ENCODE measurements at regions not wholly inside any gene's neighbourhood (a gene's known extent, or its start where the extent isn't known, plus 50 kb on each side); places are given as distances from the start of the nearest gene placed in this dataset.

- H3K27me3 ChIP-seq (ENCODE audit: insufficient read depth, low read length) = no peaks in the 10 kb centered on the region
- H4K20me1 ChIP-seq (ENCODE audit: control insufficient read depth, insufficient read depth, insufficient read length) = no peaks in the 10 kb centered on the region
- H3K23me2 ChIP-seq (ENCODE audit: insufficient read length, low read depth, low read length, poor library complexity, severe bottlenecking) = no peaks in the 10 kb centered on the region
- no peak overlapping the region for H4K91ac ChIP-seq (ENCODE audit: insufficient read length, low read depth, low read length)
- Mint-ChIP-seq H3K4me1 (no peaks in the 10 kb centered on the region), H3K9me3 (no peaks in the 10 kb centered on the region), H3K36me3 (ENCODE audit: insufficient read depth in 1 of 3, low read depth in 3 of 3) (no peaks in the 10 kb centered on the region), H3K4me3 (no peak overlapping the region), H3K27ac (no peak overlapping the region), H3K27me3 (ENCODE audit: low read depth) (no peaks in the 10 kb centered on the region)
- H2AK5ac ChIP-seq (ENCODE audit: insufficient read length, low read length) = no peak overlapping the region
- H3K4me2 ChIP-seq (ENCODE audit: insufficient read depth, insufficient read length, low read length) = no peak overlapping the region
- H3T11ph ChIP-seq (ENCODE audit: low read length) = no peak overlapping the region
- H4K8ac ChIP-seq (replicated peaks; ENCODE audit: insufficient read length, low read depth, low read length) = no peak overlapping the region
- no peaks in the 10 kb centered on the region for H3K79me1 ChIP-seq (ENCODE audit: insufficient read depth, low read depth, low read length, poor library complexity, severe bottlenecking)
- no peak overlapping the region for H3K14ac ChIP-seq (ENCODE audit: insufficient read depth, low read length)
- no peak overlapping the region for H2AFZ ChIP-seq (ENCODE audit: low read length)
- H3K4ac ChIP-seq (ENCODE audit: low read depth, low read length) = no peak overlapping the region
- no peak overlapping the region for H3K56ac ChIP-seq (ENCODE audit: insufficient read length, low read depth, low read length)
- H2BK12ac ChIP-seq (ENCODE audit: insufficient read length, low read depth, low read length) = no peak overlapping the region
- H3K27ac ChIP-seq (ENCODE audit: insufficient read length, low read depth, low read length) = no peak overlapping the region
- DNase-seq = no peak
- H3K9me3 ChIP-seq (ENCODE audit: control insufficient read depth, low read depth, low read length) = no peaks in the 10 kb centered on the region
- no peak overlapping the region for H2BK5ac ChIP-seq (ENCODE audit: insufficient read length, low read length)
- H2BK120ac ChIP-seq (ENCODE audit: low read depth, low read length, poor library complexity, severe bottlenecking) = no peak overlapping the region
- no peak overlapping the region for H3K23ac ChIP-seq (ENCODE audit: insufficient read length, low read depth, low read length)
- WGBS (ENCODE audit: extremely low coverage, insufficient read length, low lambda C conversion rate) = no CpG with 5 or more reads among the region's 2 CpGs
- H3K4me1 ChIP-seq (ENCODE audit: insufficient read depth, low read length) = no peaks in the 10 kb centered on the region
- no peak overlapping the region for H2BK20ac ChIP-seq (ENCODE audit: low read depth, low read length, poor library complexity, severe bottlenecking)
- H3K9ac ChIP-seq (ENCODE audit: extremely low read depth, insufficient read length, low read length) = no peak overlapping the region
- TF ChIP-seq CTCF (conservative IDR thresholded peaks at IDR 0.05) = no peak
- no peak overlapping the region for H3K18ac ChIP-seq (ENCODE audit: insufficient read length, low read depth, low read length)
- no peaks in the 10 kb centered on the region for H3K79me2 ChIP-seq (ENCODE audit: insufficient read depth, low read length)
- H2BK15ac ChIP-seq (ENCODE audit: low read depth, low read length) = no peak overlapping the region
- no peak overlapping the region for H4K5ac ChIP-seq (ENCODE audit: insufficient read length, low read depth, low read length)
These were observed 114.3 kb upstream of the PUM3 start for GRCh38 chr9:2958219-2958618.
